ENCODE measurements at regions not wholly inside any gene's neighbourhood (a gene's known extent, or its start where the extent isn't known, plus 50 kb on each side); places are given as distances from the start of the nearest gene placed in this dataset.

GRCh38 chr4:174096999-174097398 lies 186.5 kb downstream of the FBXO8 start:
- in situ Hi-C loops (cut with HindIII; ENCODE audit: low pct_ligation_motif_present, low sequenced_read_pairs): no loop called here
- no peaks in the 10 kb centered on the region for H3K27me3 ChIP-seq (replicated peaks)
- no peaks in the 10 kb centered on the region for H3K36me3 ChIP-seq (replicated peaks)
- H3K4me3 ChIP-seq (ENCODE audit: low read depth, low read length): no peak overlapping the region
- no peak for DNase-seq
- no peak overlapping the region for H3K27ac ChIP-seq
- no peak for TF ChIP-seq CTCF (IDR thresholded peaks at IDR 0.05; ENCODE audit: low read depth, low read length, missing control alignments)

GRCh38 chr4:174096456-174096855 lies 187.0 kb downstream of the FBXO8 start:
- in situ Hi-C loops (cut with HindIII; ENCODE audit: low pct_ligation_motif_present, low sequenced_read_pairs): no loop called here
- DNase-seq: no peak
- no peak overlapping the region for H3K27ac ChIP-seq
- no peaks in the 10 kb centered on the region for H3K27me3 ChIP-seq (replicated peaks)
- no peak for TF ChIP-seq CTCF (IDR thresholded peaks at IDR 0.05; ENCODE audit: low read depth, low read length, missing control alignments)
- H3K4me3 ChIP-seq (ENCODE audit: low read depth, low read length): no peak overlapping the region
- H3K36me3 ChIP-seq (replicated peaks): no peaks in the 10 kb centered on the region

- no peak for TF ChIP-seq CTCF (IDR thresholded peaks at IDR 0.05; ENCODE audit: low read depth, low read length, missing control alignments)
Measured at GRCh38 chr4:174091130-174091529, 192.3 kb downstream of the FBXO8 start.

GRCh38 chr4:174089711-174090110 lies 193.8 kb downstream of the FBXO8 start:
- H3K4me3 ChIP-seq (ENCODE audit: low read depth, low read length): no peak overlapping the region
- no peak overlapping the region for H3K27ac ChIP-seq
- in situ Hi-C loops (cut with HindIII; ENCODE audit: low pct_ligation_motif_present, low sequenced_read_pairs): no loop called here
- no peaks in the 10 kb centered on the region for H3K36me3 ChIP-seq (replicated peaks)
- DNase-seq: no peak
- H3K27me3 ChIP-seq (replicated peaks): no peaks in the 10 kb centered on the region
- no peak for TF ChIP-seq CTCF (IDR thresholded peaks at IDR 0.05; ENCODE audit: low read depth, low read length, missing control alignments)

More at GRCh38 chr4:174091130-174091529, 192.3 kb downstream of the FBXO8 start:
- no peak overlapping the region for H3K4me3 ChIP-seq (ENCODE audit: low read depth, low read length)
- in situ Hi-C loops (cut with HindIII; ENCODE audit: low pct_ligation_motif_present, low sequenced_read_pairs): no loop called here
- H3K27ac ChIP-seq: no peak overlapping the region
- no peaks in the 10 kb centered on the region for H3K36me3 ChIP-seq (replicated peaks)
- DNase-seq: no peak
- no peaks in the 10 kb centered on the region for H3K27me3 ChIP-seq (replicated peaks)

- DNase-seq: no peak
- in situ Hi-C loops (cut with HindIII; ENCODE audit: low pct_ligation_motif_present, low sequenced_read_pairs): no loop called here
- Histone ChIP-seq H3K36me3 (replicated peaks) (no peaks in the 10 kb centered on the region), H3K27ac (no peak overlapping the region), H3K4me3 (ENCODE audit: low read depth, low read length) (no peak overlapping the region), H3K27me3 (replicated peaks) (no peaks in the 10 kb centered on the region)
- TF ChIP-seq CTCF (IDR thresholded peaks at IDR 0.05; ENCODE audit: low read depth, low read length, missing control alignments): no peak
Measured at GRCh38 chr4:174088795-174089194, 194.7 kb downstream of the FBXO8 start.

Data from brain microvascular endothelial cell (primary cell).